HG02623 (cell line): ENCODE measurements at regions not wholly inside any gene's neighbourhood (a gene's known extent, or its start where the extent isn't known, plus 50 kb on each side); places are given as distances from the start of the nearest gene placed in this dataset.

Source experiments
- ATAC-seq: cut with Tn5 transposase; IDR thresholded peaks from one replicate; pipeline ENCODE4 v1.9.1; 2021; ENCODE audit warnings: moderate library complexity; ENCODE audit not compliant: unreplicated experiment

- ATAC-seq: no peak
Measured at GRCh38 chr16:6618874-6619273, 713.8 kb upstream of the RBFOX1 start.

GRCh38 chr16:6616746-6617145 lies 715.9 kb upstream of the RBFOX1 start:
- ATAC-seq: no peak

- no peak for ATAC-seq
Measured at GRCh38 chr16:6615636-6616035, 717.0 kb upstream of the RBFOX1 start.

GRCh38 chr16:6611535-6611934 lies 721.1 kb upstream of the RBFOX1 start:
- no peak for ATAC-seq

GRCh38 chr16:6605490-6605889 lies 727.2 kb upstream of the RBFOX1 start:
- no peak for ATAC-seq

GRCh38 chr16:6603780-6604325 lies 728.8 kb upstream of the RBFOX1 start:
- ATAC-seq: no peak

- no peak for ATAC-seq
Measured at GRCh38 chr16:6602405-6602804, 730.2 kb upstream of the RBFOX1 start.

- ATAC-seq: no peak
Measured at GRCh38 chr16:6600167-6600566, 732.5 kb upstream of the RBFOX1 start.

GRCh38 chr16:6593799-6594198 lies 738.8 kb upstream of the RBFOX1 start:
- no peak for ATAC-seq

GRCh38 chr16:6576606-6577005 lies 756.0 kb upstream of the RBFOX1 start:
- ATAC-seq: no peak

- no peak for ATAC-seq
Measured at GRCh38 chr16:6576113-6576512, 756.5 kb upstream of the RBFOX1 start.

GRCh38 chr16:6574146-6574545 lies 758.5 kb upstream of the RBFOX1 start:
- ATAC-seq: no peak

- ATAC-seq: no peak
Measured at GRCh38 chr16:6573577-6573976, 759.1 kb upstream of the RBFOX1 start.

GRCh38 chr16:6571044-6571443 lies 761.6 kb upstream of the RBFOX1 start:
- ATAC-seq: no peak

GRCh38 chr16:6570530-6570929 lies 762.1 kb upstream of the RBFOX1 start:
- ATAC-seq: no peak

- no peak for ATAC-seq
Measured at GRCh38 chr16:6562986-6563385, 769.7 kb upstream of the RBFOX1 start.

GRCh38 chr16:6560306-6561100 lies 772.1 kb upstream of the RBFOX1 start:
- ATAC-seq: no peak

GRCh38 chr16:6558661-6559060 lies 774.0 kb upstream of the RBFOX1 start:
- no peak for ATAC-seq

- no peak for ATAC-seq
Measured at GRCh38 chr16:6558126-6558525, 774.5 kb upstream of the RBFOX1 start.

GRCh38 chr16:6557353-6558023 lies 775.2 kb upstream of the RBFOX1 start:
- no peak for ATAC-seq

- ATAC-seq: no peak
Measured at GRCh38 chr16:6549415-6549814, 783.2 kb upstream of the RBFOX1 start.

GRCh38 chr16:6548507-6548906 lies 784.1 kb upstream of the RBFOX1 start:
- ATAC-seq: no peak
